22Rv1 (cell line): ENCODE measurements at regions not wholly inside any gene's neighbourhood (a gene's known extent, or its start where the extent isn't known, plus 50 kb on each side); places are given as distances from the start of the nearest gene placed in this dataset.

Experiments
- ZFX ChIP-seq: fragments of 450-650 bp; IDR thresholded peaks from 2 replicates; pipeline ENCODE4 v1.6.1; 2017; ENCODE audit warnings: antibody characterized with exemption, borderline replicate concordance
- TF ChIP-seq, protein P1 (sequence below): fragments of 450-650 bp; IDR thresholded peaks from 2 replicates; pipeline ENCODE4 v1.5.1; 2017; ENCODE audit warnings: mild to moderate bottlenecking

DNA sequence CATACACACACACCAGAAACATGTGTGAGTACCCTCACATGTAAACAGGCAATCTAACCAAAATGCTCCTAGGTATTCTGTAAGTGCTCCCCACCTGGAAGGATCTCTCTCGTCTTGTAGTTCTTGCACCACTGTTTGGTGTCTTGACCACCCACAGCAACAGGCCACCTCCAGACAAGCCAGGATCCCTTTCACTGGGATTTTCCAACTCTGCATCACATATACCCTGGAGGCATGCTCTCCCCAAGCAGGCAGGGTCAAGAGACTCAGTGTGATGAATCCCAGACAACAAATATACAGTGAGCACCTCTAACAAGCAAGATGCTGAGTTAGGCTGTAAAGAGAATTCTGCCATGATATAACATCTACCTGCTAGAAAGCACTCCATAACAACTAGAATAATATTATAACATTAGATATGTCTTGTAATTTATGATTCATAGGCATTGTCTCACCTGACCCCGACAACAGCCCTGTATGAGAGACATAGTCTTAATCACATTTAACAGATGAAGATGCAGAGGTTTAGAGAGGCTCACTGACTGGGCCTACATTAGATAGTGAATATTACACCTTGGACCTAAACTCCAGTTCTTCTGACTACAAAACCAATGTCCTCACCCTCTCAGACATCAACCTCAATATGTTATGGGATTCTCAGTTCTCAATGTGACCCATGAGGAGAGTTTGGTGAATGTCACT, 76.5 kb upstream of the BCL6 start:
- TF ChIP-seq, protein P1, sequence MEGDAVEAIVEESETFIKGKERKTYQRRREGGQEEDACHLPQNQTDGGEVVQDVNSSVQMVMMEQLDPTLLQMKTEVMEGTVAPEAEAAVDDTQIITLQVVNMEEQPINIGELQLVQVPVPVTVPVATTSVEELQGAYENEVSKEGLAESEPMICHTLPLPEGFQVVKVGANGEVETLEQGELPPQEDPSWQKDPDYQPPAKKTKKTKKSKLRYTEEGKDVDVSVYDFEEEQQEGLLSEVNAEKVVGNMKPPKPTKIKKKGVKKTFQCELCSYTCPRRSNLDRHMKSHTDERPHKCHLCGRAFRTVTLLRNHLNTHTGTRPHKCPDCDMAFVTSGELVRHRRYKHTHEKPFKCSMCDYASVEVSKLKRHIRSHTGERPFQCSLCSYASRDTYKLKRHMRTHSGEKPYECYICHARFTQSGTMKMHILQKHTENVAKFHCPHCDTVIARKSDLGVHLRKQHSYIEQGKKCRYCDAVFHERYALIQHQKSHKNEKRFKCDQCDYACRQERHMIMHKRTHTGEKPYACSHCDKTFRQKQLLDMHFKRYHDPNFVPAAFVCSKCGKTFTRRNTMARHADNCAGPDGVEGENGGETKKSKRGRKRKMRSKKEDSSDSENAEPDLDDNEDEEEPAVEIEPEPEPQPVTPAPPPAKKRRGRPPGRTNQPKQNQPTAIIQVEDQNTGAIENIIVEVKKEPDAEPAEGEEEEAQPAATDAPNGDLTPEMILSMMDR = no peak
- TF ChIP-seq ZFX = no peak
